H9 (cell line): ENCODE measurements at regions not wholly inside any gene's neighbourhood (a gene's known extent, or its start where the extent isn't known, plus 50 kb on each side); places are given as distances from the start of the nearest gene placed in this dataset.
A peak's percentile ranks its signal among the peaks of the same experiment; 100 is the strongest.

Experiments used
- DNase-seq: peaks from one replicate; pipeline ENCODE4 v3.0.0-alpha.2; 2017
- H2AFZ ChIP-seq: one replicate; pipeline ENCODE4 v1.6.1; 2013; ENCODE audit warnings: mild to moderate bottlenecking, low read length, control low read depth, moderate library complexity
- H2AK5ac ChIP-seq: 2 replicates; pipeline ENCODE4 v1.6.1; 2013; ENCODE audit warnings: low read length, control low read depth, mixed read lengths; ENCODE audit not compliant: insufficient read length
- H2BK120ac ChIP-seq: one replicate; pipeline ENCODE4 v1.6.1; 2013; ENCODE audit warnings: low read depth, mild to moderate bottlenecking, low read length, control low read depth, inconsistent platforms; ENCODE audit not compliant: poor library complexity, severe bottlenecking
- H2BK12ac ChIP-seq: 2 replicates; pipeline ENCODE4 v1.6.1; 2013; ENCODE audit warnings: low read length, control low read depth, mixed read lengths, low read depth; ENCODE audit not compliant: insufficient read length
- H2BK15ac ChIP-seq: 2 replicates; pipeline ENCODE4 v1.6.1; 2013; ENCODE audit warnings: low read depth, low read length, control low read depth
- H2BK20ac ChIP-seq: one replicate; pipeline ENCODE4 v1.6.1; 2013; ENCODE audit warnings: low read depth, mild to moderate bottlenecking, low read length, control low read depth, inconsistent platforms; ENCODE audit not compliant: poor library complexity, severe bottlenecking
- H2BK5ac ChIP-seq: 2 replicates; pipeline ENCODE4 v1.6.1; 2013; ENCODE audit warnings: low read length, control low read depth, mixed read lengths; ENCODE audit not compliant: insufficient read length
- H3K14ac ChIP-seq: 2 replicates; pipeline ENCODE4 v1.6.1; 2013; ENCODE audit warnings: low read length, control low read depth; ENCODE audit not compliant: insufficient read depth
- H3K18ac ChIP-seq: 2 replicates; pipeline ENCODE4 v1.6.1; 2013; ENCODE audit warnings: low read depth, mild to moderate bottlenecking, mixed read lengths, low read length, control low read depth; ENCODE audit not compliant: insufficient read length
- H3K23ac ChIP-seq: 2 replicates; pipeline ENCODE4 v1.6.1; 2013; ENCODE audit warnings: low read length, control low read depth, mixed read lengths, low read depth; ENCODE audit not compliant: insufficient read length
- H3K23me2 ChIP-seq: 2 replicates; pipeline ENCODE4 v1.6.1; 2013; ENCODE audit warnings: low read depth, mild to moderate bottlenecking, mixed read lengths, low read length, control low read depth; ENCODE audit not compliant: insufficient read length, poor library complexity, severe bottlenecking
- H3K27ac ChIP-seq: 2 replicates; pipeline ENCODE4 v1.5.1; 2013; ENCODE audit warnings: low read length, control low read depth, mixed read lengths, low read depth; ENCODE audit not compliant: insufficient read length
- H3K27me3 ChIP-seq: 2 replicates; pipeline ENCODE4 v1.6.1; 2013; ENCODE audit warnings: low read length, control low read depth, inconsistent platforms; ENCODE audit not compliant: insufficient read depth
- H3K4ac ChIP-seq: 2 replicates; pipeline ENCODE4 v1.6.1; 2013; ENCODE audit warnings: low read depth, mild to moderate bottlenecking, control low read depth, inconsistent platforms, low read length, moderate library complexity
- H3K4me1 ChIP-seq: 2 replicates; pipeline ENCODE4 v1.6.1; 2013; ENCODE audit warnings: low read length, control low read depth, inconsistent platforms; ENCODE audit not compliant: insufficient read depth
- H3K4me2 ChIP-seq: 2 replicates; pipeline ENCODE4 v1.6.1; 2013; ENCODE audit warnings: low read length, control low read depth, mixed read lengths; ENCODE audit not compliant: insufficient read length, insufficient read depth
- H3K56ac ChIP-seq: 2 replicates; pipeline ENCODE4 v1.6.1; 2013; ENCODE audit warnings: low read depth, mild to moderate bottlenecking, mixed read lengths, low read length, control low read depth; ENCODE audit not compliant: insufficient read length
- H3K79me1 ChIP-seq: 2 replicates; pipeline ENCODE4 v1.6.1; 2013; ENCODE audit warnings: low read depth, mild to moderate bottlenecking, moderate library complexity, low read length, control low read depth, inconsistent platforms; ENCODE audit not compliant: insufficient read depth, poor library complexity, severe bottlenecking
- H3K79me2 ChIP-seq: 2 replicates; pipeline ENCODE4 v1.6.1; 2013; ENCODE audit warnings: low read length, control low read depth, inconsistent platforms; ENCODE audit not compliant: insufficient read depth
- H3K9ac ChIP-seq: 2 replicates; pipeline ENCODE4 v1.6.1; 2013; ENCODE audit warnings: low read length, control low read depth, mixed read lengths; ENCODE audit not compliant: insufficient read length; ENCODE audit errors: extremely low read depth
- H3K9me3 ChIP-seq: one replicate; pipeline ENCODE4 v1.6.1; 2013; ENCODE audit warnings: low read depth, low read length, inconsistent platforms; ENCODE audit not compliant: control insufficient read depth
- H3T11ph ChIP-seq: one replicate; pipeline ENCODE4 v1.6.1; 2013; ENCODE audit warnings: mild to moderate bottlenecking, low read length, control low read depth, inconsistent platforms
- H4K20me1 ChIP-seq: one replicate; pipeline ENCODE4 v1.6.1; 2013; ENCODE audit not compliant: control insufficient read depth, insufficient read length, insufficient read depth
- H4K5ac ChIP-seq: 2 replicates; pipeline ENCODE4 v1.6.1; 2013; ENCODE audit warnings: low read depth, mild to moderate bottlenecking, mixed read lengths, low read length, control low read depth; ENCODE audit not compliant: insufficient read length
- H4K8ac ChIP-seq: replicated peaks from 2 replicates; pipeline ENCODE4 v1.6.1; 2013; ENCODE audit warnings: low read length, control low read depth, mixed read lengths, low read depth; ENCODE audit not compliant: insufficient read length
- H4K91ac ChIP-seq: 2 replicates; pipeline ENCODE4 v1.6.1; 2013; ENCODE audit warnings: low read depth, mild to moderate bottlenecking, moderate library complexity, mixed read lengths, low read length, control low read depth; ENCODE audit not compliant: insufficient read length
- H3K27ac Mint-ChIP-seq, 3 experiments: 2 replicates in 2 of 3; 3 replicates in 1 of 3; pipeline ENCODE4 v1.8.0; 2020 to 2021; ENCODE audit warnings: mixed read lengths in 3 of 3, mild to moderate bottlenecking in 1 of 3, moderate library complexity in 1 of 3
- H3K27me3 Mint-ChIP-seq: 2 replicates; pipeline ENCODE4 v1.8.0; 2021; ENCODE audit warnings: low read depth, mild to moderate bottlenecking, moderate library complexity, mixed read lengths
- H3K36me3 Mint-ChIP-seq, 3 experiments: 2 replicates in 2 of 3; 3 replicates in 1 of 3; pipeline ENCODE4 v1.8.0; 2020 to 2021; ENCODE audit warnings: low read depth in 3 of 3, mixed read lengths in 3 of 3; ENCODE audit not compliant: insufficient read depth in 1 of 3
- H3K4me1 Mint-ChIP-seq, 2 experiments: 2 replicates each; pipeline ENCODE4 v1.8.0; 2020; ENCODE audit warnings: mixed read lengths in 2 of 2
- H3K4me3 Mint-ChIP-seq, 2 experiments: 2 replicates in 1 of 2; 3 replicates in 1 of 2; pipeline ENCODE4 v1.8.0; 2020 to 2021; ENCODE audit warnings: mild to moderate bottlenecking in 2 of 2, mixed read lengths in 2 of 2, moderate library complexity in 1 of 2
- H3K9me3 Mint-ChIP-seq, 2 experiments: 2 replicates in 1 of 2; 3 replicates in 1 of 2; pipeline ENCODE4 v1.8.0; 2020; ENCODE audit warnings: mild to moderate bottlenecking in 2 of 2, mixed read lengths in 2 of 2, moderate library complexity in 1 of 2
- WGBS: extraction: QIAGEN DNeasy Blood & Tissue Kit; methylation state at CpG from one replicate; pipeline ENCODE4 v1.1.7; 2013; ENCODE audit warnings: missing lambda C conversion rate, low lambda C conversion rate, mixed read lengths; ENCODE audit not compliant: insufficient read length; ENCODE audit errors: extremely low coverage; 5-methylcytosine and 5-hydroxymethylcytosine counted together
- TF ChIP-seq, protein P1 (sequence below): fragments of 200-600 bp; sonication (generic); conservative IDR thresholded peaks from 3 replicates; pipeline ENCODE4 v1.8.0; 2021; ENCODE audit warnings: antibody characterized with exemption, mild to moderate bottlenecking

DNA sequence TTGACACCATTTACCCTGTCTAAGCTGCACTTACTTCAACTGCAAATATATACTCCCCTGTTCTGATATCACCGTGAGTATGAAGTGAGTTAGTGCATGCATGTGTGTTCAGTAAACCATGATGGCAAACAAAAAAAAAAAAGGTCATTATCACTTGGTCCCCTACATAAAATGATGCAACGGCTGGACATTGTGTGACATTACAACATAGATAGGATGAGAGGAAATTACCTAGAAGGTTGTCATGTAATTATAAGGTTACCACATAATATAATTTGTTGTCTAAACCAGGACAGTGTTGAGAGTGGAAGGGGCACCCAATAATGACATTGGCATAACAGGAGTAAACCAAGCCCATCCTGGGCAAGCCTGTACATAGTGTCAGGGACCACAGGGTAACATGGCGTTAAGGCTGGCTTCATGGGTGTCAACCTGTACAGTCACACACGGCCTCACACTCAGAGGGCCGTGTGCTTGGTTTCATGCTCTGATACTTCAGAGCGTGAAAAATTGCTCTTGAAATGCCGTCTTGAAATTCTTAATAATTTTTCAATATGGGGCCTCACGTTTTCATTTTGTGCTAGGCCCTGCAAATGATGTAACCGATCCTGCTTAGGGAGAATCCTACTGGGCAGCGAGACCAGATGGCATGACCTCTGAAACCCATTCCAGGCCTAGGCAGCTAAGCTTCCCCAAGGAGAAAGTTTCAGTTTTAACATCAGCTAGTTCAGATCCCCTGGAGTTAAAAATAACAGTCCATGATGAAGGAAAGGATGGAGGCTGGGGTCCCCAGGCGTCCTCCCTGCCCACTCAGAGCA lies 106.1 kb downstream of the AXIN2 start:
- H3K4me3 Mint-ChIP-seq = no peak overlapping the region
- no peaks in the 10 kb centered on the region for H3K79me1 ChIP-seq
- no peak overlapping the region for H3K23ac ChIP-seq
- H3K14ac ChIP-seq = no peak overlapping the region
- TF ChIP-seq, protein P1, sequence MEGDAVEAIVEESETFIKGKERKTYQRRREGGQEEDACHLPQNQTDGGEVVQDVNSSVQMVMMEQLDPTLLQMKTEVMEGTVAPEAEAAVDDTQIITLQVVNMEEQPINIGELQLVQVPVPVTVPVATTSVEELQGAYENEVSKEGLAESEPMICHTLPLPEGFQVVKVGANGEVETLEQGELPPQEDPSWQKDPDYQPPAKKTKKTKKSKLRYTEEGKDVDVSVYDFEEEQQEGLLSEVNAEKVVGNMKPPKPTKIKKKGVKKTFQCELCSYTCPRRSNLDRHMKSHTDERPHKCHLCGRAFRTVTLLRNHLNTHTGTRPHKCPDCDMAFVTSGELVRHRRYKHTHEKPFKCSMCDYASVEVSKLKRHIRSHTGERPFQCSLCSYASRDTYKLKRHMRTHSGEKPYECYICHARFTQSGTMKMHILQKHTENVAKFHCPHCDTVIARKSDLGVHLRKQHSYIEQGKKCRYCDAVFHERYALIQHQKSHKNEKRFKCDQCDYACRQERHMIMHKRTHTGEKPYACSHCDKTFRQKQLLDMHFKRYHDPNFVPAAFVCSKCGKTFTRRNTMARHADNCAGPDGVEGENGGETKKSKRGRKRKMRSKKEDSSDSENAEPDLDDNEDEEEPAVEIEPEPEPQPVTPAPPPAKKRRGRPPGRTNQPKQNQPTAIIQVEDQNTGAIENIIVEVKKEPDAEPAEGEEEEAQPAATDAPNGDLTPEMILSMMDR = no peak
- H2BK12ac ChIP-seq = no peak overlapping the region
- H2BK20ac ChIP-seq = no peak overlapping the region
- H3K4me1 Mint-ChIP-seq = peaks cover 50 to 58% of the 10 kb centered on the region in 2 experiments
- no peak overlapping the region for H4K5ac ChIP-seq
- WGBS = no CpG with 5 or more reads among the region's 11 CpGs
- no peak overlapping the region for H3K56ac ChIP-seq
- H3K4ac ChIP-seq = no peak overlapping the region
- H3T11ph ChIP-seq = no peak overlapping the region
- H3K9me3 ChIP-seq = no peaks in the 10 kb centered on the region
- H2BK15ac ChIP-seq = no peak overlapping the region
- H2AFZ ChIP-seq = no peak overlapping the region
- H3K9me3 Mint-ChIP-seq = 0 out of 5 replicates have a peak, but pooled peaks cover 0 to under 1% of the 10 kb centered on the region in 2 experiments
- H3K36me3 Mint-ChIP-seq = peaks cover 0 to 4% (median 0%) of the 10 kb centered on the region in 3 experiments; a peak in 3 of 7 replicates
- H3K18ac ChIP-seq = no peak overlapping the region
- DNase-seq = no peak
- no peak overlapping the region for H3K9ac ChIP-seq
- H3K79me2 ChIP-seq = no peaks in the 10 kb centered on the region
- H4K20me1 ChIP-seq = no peaks in the 10 kb centered on the region
- no peak overlapping the region for H2BK120ac ChIP-seq
- no peak overlapping the region for H3K27ac ChIP-seq
- H4K91ac ChIP-seq = no peak overlapping the region
- peaks cover 4% of the 10 kb centered on the region for H3K27me3 Mint-ChIP-seq
- H3K4me1 ChIP-seq = peaks cover 15% of the 10 kb centered on the region; the same call in 1 of the 2 replicates
- no peak overlapping the region for H2BK5ac ChIP-seq
- H2AK5ac ChIP-seq = no peak overlapping the region
- 0 out of 7 replicates have a peak overlapping the region, but pooled peaks of 1 of the 3 experiments have one; percentile 32 for H3K27ac Mint-ChIP-seq
- H3K23me2 ChIP-seq = no peaks in the 10 kb centered on the region
- H4K8ac ChIP-seq = no peak overlapping the region
- H3K27me3 ChIP-seq = no peaks in the 10 kb centered on the region; the same call in 1 of the 2 replicates
- no peak overlapping the region for H3K4me2 ChIP-seq
